Neuron (in vitro differentiated cells): ENCODE measurements at regions not wholly inside any gene's neighbourhood (a gene's known extent, or its start where the extent isn't known, plus 50 kb on each side); places are given as distances from the start of the nearest gene placed in this dataset.
"Not testable (repeated sequence)": the region's sequence is repeated elsewhere in the genome, so short reads cannot be mapped to it uniquely, and the experiment has no call there.

ENCODE experiments used
- H2AFZ ChIP-seq: one replicate; pipeline ENCODE4 v1.6.1; 2013; ENCODE audit warnings: low read depth, mild to moderate bottlenecking, inconsistent platforms, low read length, moderate library complexity
- H3K27me3 ChIP-seq: one replicate; pipeline ENCODE4 v1.6.1; 2013; ENCODE audit warnings: low read length; ENCODE audit not compliant: insufficient read depth
- H3K36me3 ChIP-seq: one replicate; pipeline ENCODE4 v1.6.1; 2013; ENCODE audit warnings: low read length; ENCODE audit not compliant: insufficient read depth
- H3K4me1 ChIP-seq: one replicate; pipeline ENCODE4 v1.6.1; 2013; ENCODE audit warnings: low read length; ENCODE audit not compliant: insufficient read depth
- H3K4me3 ChIP-seq: 2 replicates; pipeline ENCODE4 v1.5.1; 2013; ENCODE audit warnings: mild to moderate bottlenecking, low read length, moderate library complexity
- H3K9me3 ChIP-seq: one replicate; pipeline ENCODE4 v1.6.1; 2013; ENCODE audit warnings: low read length

DNA sequence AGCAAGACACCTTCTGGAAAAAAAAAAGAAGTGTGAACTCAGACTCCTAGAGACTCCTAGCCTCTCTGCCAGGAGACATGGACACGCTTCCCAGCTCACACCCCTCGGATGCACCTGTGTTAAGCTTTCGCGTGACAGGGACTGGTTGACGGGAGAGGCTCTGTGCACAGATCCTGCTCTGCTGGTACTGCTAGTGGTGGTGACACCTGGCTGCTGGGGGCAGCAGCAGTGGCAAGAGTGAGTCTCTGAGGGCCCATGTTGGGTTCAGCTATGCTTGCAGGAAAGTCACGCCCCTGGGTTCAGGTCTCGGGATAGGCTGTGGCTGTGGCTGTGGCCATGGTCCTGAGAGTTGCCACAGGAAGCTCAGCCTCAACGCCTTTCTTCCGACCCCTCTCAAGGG is 81.1 kb downstream of the XRCC2 start:
- Histone ChIP-seq H3K9me3 (no peaks in the 10 kb centered on the region), H2AFZ (no peak overlapping the region), H3K27me3 (no peaks in the 10 kb centered on the region), H3K4me3 (no peak overlapping the region), H3K36me3 (no peaks in the 10 kb centered on the region), H3K4me1 (no peaks in the 10 kb centered on the region)

DNA sequence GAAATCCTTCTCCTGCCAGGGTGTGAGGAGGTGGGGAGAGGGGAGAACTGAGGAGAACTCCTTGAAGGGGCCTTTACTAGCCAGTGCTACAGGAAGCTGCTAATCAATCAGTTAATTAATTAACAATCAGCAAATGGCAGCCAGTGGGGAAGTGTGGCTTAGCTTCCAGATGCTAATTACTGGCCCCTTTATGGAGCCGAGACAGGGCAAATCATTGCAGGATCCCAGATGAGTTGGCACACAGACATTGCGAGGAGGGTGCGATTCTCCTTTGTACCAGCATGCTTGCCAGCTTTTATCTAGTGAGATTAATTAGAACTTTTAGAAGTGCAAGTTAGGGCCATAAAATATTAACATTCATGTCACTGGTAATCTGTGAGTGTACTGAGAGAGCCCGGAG is 84.0 kb downstream of the XRCC2 start:
- Histone ChIP-seq H3K4me3 (no peak overlapping the region), H2AFZ (no peak overlapping the region), H3K36me3 (no peaks in the 10 kb centered on the region), H3K27me3 (no peaks in the 10 kb centered on the region), H3K4me1 (no peaks in the 10 kb centered on the region), H3K9me3 (no peaks in the 10 kb centered on the region)

DNA sequence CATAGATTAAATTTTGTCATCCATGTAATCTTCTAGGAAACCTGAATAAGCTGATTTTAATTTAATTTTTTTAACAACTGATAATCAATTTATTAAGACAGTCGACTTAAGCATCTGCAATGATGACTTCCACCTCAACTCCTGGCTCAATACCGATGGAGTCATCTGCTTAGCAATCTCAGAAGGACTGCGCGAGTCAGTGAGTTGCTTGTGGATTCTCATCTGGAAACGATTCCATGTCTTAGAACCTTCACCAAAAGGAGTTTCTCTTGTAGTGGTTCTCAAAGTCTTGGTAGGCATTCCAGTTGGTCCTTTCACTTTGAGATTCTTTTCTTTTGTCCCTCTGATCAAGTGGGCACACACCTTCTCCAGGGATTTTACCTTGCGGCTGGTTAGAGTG is 85.5 kb downstream of the XRCC2 start:
- Histone ChIP-seq H3K36me3 (no peaks in the 10 kb centered on the region), H3K27me3 (no peaks in the 10 kb centered on the region), H3K4me3 (no peak overlapping the region), H2AFZ (no peak overlapping the region), H3K4me1 (no peaks in the 10 kb centered on the region), H3K9me3 (no peaks in the 10 kb centered on the region)

DNA sequence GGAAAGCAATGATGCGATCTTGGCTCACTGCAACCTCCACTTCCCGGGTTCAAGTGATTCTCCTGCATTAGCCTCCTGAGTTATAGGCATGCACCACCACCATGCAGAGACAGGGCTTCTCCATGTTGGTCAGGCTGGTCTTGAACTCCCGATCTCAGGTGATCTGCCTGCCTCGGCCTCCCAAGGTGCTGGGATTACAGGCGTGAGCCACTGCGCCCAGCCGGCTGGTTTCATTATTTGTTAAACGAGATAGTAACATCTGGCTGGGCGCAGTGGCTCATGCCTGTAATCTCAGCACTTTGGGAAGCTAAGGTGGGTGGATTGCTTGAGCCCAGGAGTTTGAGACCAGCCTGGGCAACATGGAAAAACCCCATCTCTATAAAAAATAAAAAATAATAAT is 86.1 kb downstream of the XRCC2 start:
- H3K4me1 ChIP-seq, H3K9me3 ChIP-seq, H3K27me3 ChIP-seq, H3K36me3 ChIP-seq, H2AFZ ChIP-seq, H3K4me3 ChIP-seq: not testable (repeated sequence)

DNA sequence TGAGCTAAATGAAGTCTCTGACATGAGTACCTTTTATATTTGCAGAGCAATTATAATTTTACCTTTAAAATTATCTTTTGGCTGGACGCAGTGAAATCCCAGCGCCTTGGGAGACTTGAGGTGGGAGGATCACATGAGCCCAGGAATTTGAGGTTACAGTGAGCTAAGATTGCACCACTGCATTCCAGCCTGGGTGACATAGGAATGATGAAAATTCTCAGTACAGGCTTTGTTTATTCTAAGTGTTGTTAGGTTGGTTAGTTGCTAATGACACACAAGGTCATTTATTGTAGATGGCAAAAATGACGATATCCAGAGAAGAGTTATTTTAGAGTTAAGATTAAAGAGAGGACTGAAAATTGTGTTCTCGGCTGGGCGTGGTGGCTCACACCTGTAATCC is 87.6 kb downstream of the XRCC2 start:
- Histone ChIP-seq H3K36me3 (no peaks in the 10 kb centered on the region), H3K4me3 (no peak overlapping the region), H3K27me3 (no peaks in the 10 kb centered on the region), H3K9me3 (no peaks in the 10 kb centered on the region), H3K4me1 (no peaks in the 10 kb centered on the region), H2AFZ (no peak overlapping the region)

DNA sequence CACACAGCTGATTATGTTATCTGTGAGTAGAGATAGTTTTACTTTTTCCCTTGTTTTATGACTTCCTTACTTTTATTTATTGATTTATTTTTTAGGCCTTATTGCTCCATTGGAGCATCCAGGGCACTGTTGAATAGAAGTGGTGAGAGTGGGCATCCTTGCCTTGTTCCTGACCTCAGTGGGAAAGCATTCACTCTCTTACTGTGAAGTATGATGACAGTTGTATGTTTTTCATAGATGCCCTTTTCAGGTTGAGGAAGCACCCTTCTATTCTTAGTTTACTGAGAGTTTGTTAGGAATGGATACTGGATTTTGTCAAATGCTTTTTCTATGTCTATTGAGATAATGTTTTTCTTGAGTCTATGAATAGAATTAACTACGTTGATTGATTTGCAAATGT is 88.6 kb downstream of the XRCC2 start:
- Histone ChIP-seq H2AFZ (no peak overlapping the region), H3K36me3 (no peaks in the 10 kb centered on the region), H3K27me3 (no peaks in the 10 kb centered on the region), H3K4me1 (no peaks in the 10 kb centered on the region), H3K4me3 (no peak overlapping the region), H3K9me3 (no peaks in the 10 kb centered on the region)

DNA sequence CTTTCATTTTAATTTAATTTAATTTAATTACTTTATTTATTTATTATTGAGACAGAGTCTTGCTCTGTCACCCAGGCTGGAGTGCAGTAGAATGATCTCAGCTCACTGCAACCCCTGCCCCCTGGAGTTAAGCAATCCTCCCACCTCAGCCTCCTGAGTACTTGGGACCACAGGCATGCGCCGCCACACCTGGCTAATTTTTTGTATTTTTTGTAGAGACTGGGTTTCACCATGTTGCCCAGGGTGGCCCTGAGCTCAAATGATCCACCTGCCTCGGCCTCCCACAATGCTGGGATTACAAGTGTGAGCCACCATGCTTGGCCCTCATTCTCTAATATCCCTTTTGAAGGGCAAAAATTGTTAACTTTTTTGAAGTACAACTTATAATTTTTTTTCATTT is 92.9 kb downstream of the XRCC2 start:
- no peaks in the 10 kb centered on the region for H3K4me1 ChIP-seq
- no peaks in the 10 kb centered on the region for H3K27me3 ChIP-seq
- H3K9me3 ChIP-seq: no peaks in the 10 kb centered on the region
- no peaks in the 10 kb centered on the region for H3K36me3 ChIP-seq
- no peak overlapping the region for H2AFZ ChIP-seq
- no peak overlapping the region for H3K4me3 ChIP-seq

DNA sequence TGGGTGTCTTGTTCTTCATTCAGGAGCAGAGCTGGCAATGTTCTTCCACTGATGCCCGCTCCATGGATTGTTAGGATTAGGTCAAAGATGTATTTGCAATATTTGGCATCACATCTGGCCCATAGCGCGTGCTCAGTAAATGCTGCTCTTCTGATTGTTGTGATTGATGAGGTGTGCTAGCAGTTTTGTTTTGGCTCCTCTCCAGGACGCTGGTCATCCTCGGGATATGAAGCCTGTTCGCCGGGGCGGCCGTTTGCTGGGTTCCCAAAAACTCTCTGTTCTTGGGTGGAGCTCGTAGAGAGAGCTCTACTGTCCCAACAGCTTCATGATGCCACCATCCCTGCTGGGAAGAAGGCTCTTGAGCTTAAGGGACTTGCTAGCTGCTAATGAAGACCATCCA is 96.9 kb downstream of the XRCC2 start:
- Histone ChIP-seq H3K9me3 (no peaks in the 10 kb centered on the region), H3K27me3 (no peaks in the 10 kb centered on the region), H3K4me3 (no peak overlapping the region), H3K4me1 (no peaks in the 10 kb centered on the region), H2AFZ (no peak overlapping the region), H3K36me3 (no peaks in the 10 kb centered on the region)

DNA sequence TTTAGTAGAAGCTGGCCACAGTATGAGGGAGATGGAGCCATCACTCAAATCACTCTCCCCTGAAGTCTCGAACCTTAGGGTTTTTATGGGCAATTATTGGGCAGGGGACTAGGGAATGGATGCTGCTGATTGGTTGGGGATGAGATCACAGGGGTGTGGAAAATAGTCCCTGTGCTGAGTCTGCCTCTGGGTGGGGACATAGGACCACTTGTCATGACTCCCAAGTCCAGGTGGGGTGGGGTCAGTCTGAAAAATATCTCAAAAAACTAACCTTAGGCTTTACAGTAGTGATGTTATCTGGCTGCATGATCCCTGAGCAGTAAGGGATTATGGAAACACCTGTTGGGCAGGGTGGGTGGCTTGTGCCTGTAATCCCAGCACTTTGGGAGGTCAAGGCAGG is 98.6 kb downstream of the XRCC2 start:
- no peaks in the 10 kb centered on the region for H3K4me1 ChIP-seq
- no peak overlapping the region for H3K4me3 ChIP-seq
- H3K27me3 ChIP-seq: no peaks in the 10 kb centered on the region
- no peaks in the 10 kb centered on the region for H3K9me3 ChIP-seq
- no peaks in the 10 kb centered on the region for H3K36me3 ChIP-seq
- no peak overlapping the region for H2AFZ ChIP-seq

DNA sequence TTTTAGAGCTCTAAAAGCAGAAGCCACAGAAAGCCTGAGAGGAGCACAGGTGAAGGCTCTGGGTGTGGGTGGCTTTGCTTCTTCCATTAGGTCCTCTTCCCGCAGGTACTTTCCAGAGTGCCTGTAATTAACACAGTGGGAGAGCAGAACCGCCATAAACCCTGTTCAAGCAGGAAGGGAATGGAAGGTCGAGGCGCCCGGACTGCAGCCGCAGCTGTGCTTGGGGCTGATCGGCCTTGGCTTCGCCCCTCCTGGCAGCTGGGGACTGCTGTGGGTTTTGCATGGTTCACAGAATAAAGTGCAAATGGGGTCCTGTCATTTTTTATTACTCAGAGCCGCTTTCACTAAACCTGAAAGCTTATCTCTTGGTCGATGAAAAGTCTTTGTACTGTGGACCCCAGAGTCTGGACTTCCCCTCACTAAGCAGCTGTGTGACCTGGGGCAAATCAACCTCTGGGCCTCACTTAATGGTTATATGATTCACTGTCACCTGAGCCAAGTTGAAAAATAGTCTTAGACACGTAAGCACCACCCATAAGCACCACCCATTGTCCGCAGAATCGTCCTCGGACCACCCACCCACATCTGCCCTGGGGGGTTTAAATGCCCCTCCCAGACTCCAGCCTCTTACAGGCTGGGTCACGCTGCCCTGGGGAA is 100.9 kb downstream of the XRCC2 start:
- no peaks in the 10 kb centered on the region for H3K27me3 ChIP-seq
- H3K9me3 ChIP-seq: no peaks in the 10 kb centered on the region
- no peaks in the 10 kb centered on the region for H3K36me3 ChIP-seq
- no peak overlapping the region for H3K4me3 ChIP-seq
- H3K4me1 ChIP-seq: no peaks in the 10 kb centered on the region
- no peak overlapping the region for H2AFZ ChIP-seq

DNA sequence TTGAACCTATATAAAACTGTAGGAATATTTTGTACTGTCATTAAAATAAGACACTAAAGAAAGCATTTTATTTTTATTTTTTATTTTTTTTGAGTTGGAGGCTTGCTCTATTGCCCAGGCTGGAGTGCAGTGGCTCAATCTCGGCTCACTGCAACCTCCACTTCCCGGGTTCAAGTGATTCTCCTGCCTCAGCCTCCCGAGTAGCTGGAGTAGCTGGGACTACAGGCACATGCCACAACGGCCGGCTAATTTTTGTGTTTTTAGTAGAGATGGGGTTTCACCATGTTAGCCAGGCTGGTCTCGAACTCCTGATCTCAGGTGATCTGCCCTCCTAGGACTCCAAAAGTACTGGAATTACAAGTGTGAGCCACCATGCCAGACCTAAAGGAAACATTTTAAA is 102.8 kb downstream of the XRCC2 start:
- H2AFZ ChIP-seq, H3K4me3 ChIP-seq, H3K9me3 ChIP-seq: not testable (repeated sequence)

DNA sequence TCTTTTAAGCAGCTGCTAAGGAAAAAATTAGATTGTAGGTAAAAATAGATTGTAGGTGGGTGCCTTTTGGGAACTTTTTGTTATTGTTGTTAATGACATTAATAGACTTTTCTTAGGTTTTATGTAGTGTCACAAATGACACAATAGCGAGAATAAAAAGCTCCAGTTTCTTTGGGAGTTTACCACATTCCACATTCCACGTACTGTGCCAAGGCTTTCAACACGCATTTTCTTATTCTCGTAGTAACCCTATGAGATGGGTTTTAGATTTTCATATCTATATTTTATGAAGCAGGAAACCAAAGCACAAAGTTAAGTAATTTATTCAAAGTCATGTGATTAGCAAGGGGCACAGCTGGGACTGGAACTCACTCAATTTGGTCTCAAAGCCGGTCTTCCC is 103.8 kb downstream of the XRCC2 start:
- no peaks in the 10 kb centered on the region for H3K9me3 ChIP-seq
- H3K36me3 ChIP-seq: no peaks in the 10 kb centered on the region
- no peak overlapping the region for H2AFZ ChIP-seq
- H3K27me3 ChIP-seq: no peaks in the 10 kb centered on the region
- no peaks in the 10 kb centered on the region for H3K4me1 ChIP-seq
- H3K4me3 ChIP-seq: no peak overlapping the region

More for the DNA sequence above, 102.8 kb downstream of the XRCC2 start:
- not testable (repeated sequence) for H3K27me3 ChIP-seq, H3K36me3 ChIP-seq, H3K4me1 ChIP-seq

DNA sequence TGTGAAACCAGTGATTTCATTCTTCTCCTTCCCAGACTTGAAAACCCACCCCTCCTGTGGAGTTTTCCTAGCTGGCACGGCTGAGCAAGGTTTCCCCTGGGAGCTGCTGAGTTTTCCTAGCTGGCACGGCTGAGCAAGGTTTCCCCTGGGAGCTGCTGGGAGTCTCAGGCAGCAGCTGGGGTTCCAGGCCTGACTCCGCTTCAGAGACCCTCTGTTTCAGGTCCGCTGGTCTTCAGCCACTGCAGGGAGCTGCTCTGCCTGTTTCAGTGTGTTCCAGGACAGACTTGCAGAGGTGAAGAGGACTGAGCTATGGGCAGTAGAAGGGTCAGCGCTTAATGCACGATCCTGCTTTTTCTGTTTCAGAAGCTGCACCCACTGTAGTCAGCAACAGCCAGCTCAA is 104.9 kb downstream of the XRCC2 start:
- no peak overlapping the region for H2AFZ ChIP-seq
- H3K27me3 ChIP-seq: no peaks in the 10 kb centered on the region
- no peaks in the 10 kb centered on the region for H3K9me3 ChIP-seq
- no peaks in the 10 kb centered on the region for H3K4me1 ChIP-seq
- H3K36me3 ChIP-seq: no peaks in the 10 kb centered on the region
- H3K4me3 ChIP-seq: no peak overlapping the region

DNA sequence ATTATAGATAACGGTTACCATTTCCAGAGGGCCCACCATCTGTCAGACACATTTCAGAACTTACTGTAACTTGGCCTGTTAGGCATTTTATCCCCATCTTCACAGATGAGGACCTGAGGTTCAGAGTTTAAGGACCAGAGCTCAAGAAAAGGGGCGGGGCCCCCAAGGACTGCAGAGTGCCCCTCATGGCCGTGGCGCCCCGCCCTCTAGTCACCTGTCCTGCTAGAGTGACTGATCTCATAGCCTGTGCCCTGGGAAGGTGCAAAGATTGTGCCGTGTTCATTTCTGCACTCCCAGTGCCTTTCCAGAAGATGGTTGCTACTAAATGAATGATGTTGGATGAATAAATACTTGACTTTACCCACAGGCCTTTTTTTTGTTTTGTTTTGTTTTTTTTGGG is 107.0 kb downstream of the XRCC2 start:
- H3K9me3 ChIP-seq: no peaks in the 10 kb centered on the region
- H2AFZ ChIP-seq: no peak overlapping the region
- H3K36me3 ChIP-seq: no peaks in the 10 kb centered on the region
- no peaks in the 10 kb centered on the region for H3K4me1 ChIP-seq
- H3K27me3 ChIP-seq: no peaks in the 10 kb centered on the region
- no peak overlapping the region for H3K4me3 ChIP-seq
